BE2C (cell line): ENCODE measurements at regions not wholly inside any gene's neighbourhood (a gene's known extent, or its start where the extent isn't known, plus 50 kb on each side); places are given as distances from the start of the nearest gene placed in this dataset.

ENCODE experiments used
- DNase-seq: peaks from one replicate; pipeline ENCODE4 v3.0.0-alpha.2; 2020
- H3K27me3 ChIP-seq: fragments of 250-450 bp; sonication (Bioruptor Pico); 2 replicates; pipeline ENCODE4 v1.5.1; 2020; ENCODE audit warnings: mild to moderate bottlenecking
- H3K36me3 ChIP-seq: fragments of 250-450 bp; sonication (Bioruptor Pico); 2 replicates; pipeline ENCODE4 v1.5.1; 2020; ENCODE audit warnings: mild to moderate bottlenecking
- H3K4me1 ChIP-seq: fragments of 250-450 bp; sonication (Bioruptor Pico); 2 replicates; pipeline ENCODE4 v1.5.1; 2020
- H3K4me3 ChIP-seq: 2 replicates; pipeline ENCODE4 v1.5.1; 2011; ENCODE audit warnings: low read depth, low read length
- H3K9me3 ChIP-seq: fragments of 250-450 bp; sonication (Bioruptor Pico); 2 replicates; pipeline ENCODE4 v1.5.1; 2020
- TF ChIP-seq, protein P1 (sequence below): IDR thresholded peaks from 2 replicates; pipeline ENCODE4 v1.5.1; 2012; ENCODE audit warnings: mild to moderate bottlenecking, low read depth, low read length

DNA sequence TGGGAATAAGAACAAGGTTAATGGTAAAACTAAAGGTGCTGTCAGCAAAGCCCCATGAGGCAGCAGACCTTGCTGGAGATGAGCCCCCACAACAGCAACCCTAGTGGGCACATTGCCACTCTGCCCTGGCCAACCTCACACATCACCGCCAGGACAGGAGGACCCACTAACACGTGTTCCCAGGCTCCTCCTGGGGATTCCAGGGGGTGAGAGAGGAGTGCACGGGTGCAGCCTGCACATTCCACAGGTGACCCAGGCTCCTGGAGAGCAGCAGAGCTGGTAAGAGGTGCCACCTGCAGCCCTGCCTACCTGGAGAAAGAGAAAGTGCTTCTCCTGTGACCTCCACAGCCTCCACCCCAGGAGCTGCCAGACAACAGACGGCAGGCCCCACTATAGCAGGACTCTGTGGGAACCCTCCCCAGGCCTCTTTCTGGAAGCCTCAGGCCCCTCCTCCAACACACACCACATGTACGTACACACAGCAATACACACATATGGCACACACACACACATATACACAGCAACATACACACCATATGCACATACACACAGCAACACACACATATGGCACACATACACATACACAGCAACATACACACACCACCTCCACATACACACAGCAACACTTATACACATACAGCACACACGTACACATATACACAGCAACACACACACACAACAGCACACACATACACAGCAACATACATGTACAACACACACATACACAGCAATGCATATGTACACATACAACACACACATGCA is 187.1 kb downstream of the GLI2 start:
- no peak for DNase-seq
- H3K27me3 ChIP-seq = no peaks in the 10 kb centered on the region
- no peak overlapping the region for H3K4me3 ChIP-seq
- no peaks in the 10 kb centered on the region; the same call in 1 of the 2 replicates for H3K36me3 ChIP-seq
- H3K9me3 ChIP-seq = no peaks in the 10 kb centered on the region
- TF ChIP-seq, protein P1, sequence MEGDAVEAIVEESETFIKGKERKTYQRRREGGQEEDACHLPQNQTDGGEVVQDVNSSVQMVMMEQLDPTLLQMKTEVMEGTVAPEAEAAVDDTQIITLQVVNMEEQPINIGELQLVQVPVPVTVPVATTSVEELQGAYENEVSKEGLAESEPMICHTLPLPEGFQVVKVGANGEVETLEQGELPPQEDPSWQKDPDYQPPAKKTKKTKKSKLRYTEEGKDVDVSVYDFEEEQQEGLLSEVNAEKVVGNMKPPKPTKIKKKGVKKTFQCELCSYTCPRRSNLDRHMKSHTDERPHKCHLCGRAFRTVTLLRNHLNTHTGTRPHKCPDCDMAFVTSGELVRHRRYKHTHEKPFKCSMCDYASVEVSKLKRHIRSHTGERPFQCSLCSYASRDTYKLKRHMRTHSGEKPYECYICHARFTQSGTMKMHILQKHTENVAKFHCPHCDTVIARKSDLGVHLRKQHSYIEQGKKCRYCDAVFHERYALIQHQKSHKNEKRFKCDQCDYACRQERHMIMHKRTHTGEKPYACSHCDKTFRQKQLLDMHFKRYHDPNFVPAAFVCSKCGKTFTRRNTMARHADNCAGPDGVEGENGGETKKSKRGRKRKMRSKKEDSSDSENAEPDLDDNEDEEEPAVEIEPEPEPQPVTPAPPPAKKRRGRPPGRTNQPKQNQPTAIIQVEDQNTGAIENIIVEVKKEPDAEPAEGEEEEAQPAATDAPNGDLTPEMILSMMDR = no peak
- H3K4me1 ChIP-seq = no peaks in the 10 kb centered on the region

DNA sequence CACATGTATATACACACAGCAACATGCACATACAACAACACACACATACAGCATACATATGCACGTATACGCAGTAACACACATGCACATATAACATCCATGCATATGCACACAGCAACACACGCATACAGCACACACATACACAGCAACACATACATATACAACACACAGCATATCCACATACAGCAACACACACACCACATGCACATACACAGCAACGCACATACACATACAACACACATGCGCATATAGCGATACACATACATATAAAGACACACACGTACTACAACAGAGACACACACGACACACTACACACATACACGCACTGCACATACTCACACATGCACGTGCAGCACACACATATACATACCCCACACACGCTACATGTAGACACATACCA is 187.8 kb downstream of the GLI2 start:
- H3K36me3 ChIP-seq = no peaks in the 10 kb centered on the region; the same call in 1 of the 2 replicates
- no peaks in the 10 kb centered on the region for H3K27me3 ChIP-seq
- no peaks in the 10 kb centered on the region for H3K9me3 ChIP-seq
- H3K4me3 ChIP-seq = no peak overlapping the region
- no peaks in the 10 kb centered on the region for H3K4me1 ChIP-seq
- no peak for DNase-seq
- TF ChIP-seq, protein P1 = no peak

DNA sequence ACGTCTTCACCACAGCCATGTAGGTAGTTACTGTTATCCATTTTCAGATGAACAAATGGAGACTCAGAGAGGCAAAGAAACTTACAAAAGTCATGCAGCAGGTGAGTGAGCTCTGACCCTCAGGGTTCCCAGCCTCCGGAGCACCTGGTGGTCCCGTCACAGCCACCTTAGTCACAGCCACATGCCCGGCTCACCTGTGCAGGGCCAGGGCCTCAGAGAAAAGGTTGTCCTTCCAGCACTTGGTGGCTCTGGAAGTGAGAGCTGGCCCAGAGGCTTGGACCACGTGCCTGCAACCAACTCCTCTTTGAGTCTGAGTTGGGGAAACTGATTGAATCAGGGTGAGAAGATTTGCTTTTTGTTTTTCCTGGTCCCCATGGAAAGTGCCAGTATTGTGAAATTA is 189.3 kb downstream of the GLI2 start:
- Histone ChIP-seq H3K9me3 (no peaks in the 10 kb centered on the region), H3K36me3 (no peaks in the 10 kb centered on the region; the same call in 1 of the 2 replicates), H3K27me3 (no peaks in the 10 kb centered on the region), H3K4me1 (no peaks in the 10 kb centered on the region), H3K4me3 (no peak overlapping the region)
- DNase-seq = no peak
- TF ChIP-seq, protein P1 = no peak

DNA sequence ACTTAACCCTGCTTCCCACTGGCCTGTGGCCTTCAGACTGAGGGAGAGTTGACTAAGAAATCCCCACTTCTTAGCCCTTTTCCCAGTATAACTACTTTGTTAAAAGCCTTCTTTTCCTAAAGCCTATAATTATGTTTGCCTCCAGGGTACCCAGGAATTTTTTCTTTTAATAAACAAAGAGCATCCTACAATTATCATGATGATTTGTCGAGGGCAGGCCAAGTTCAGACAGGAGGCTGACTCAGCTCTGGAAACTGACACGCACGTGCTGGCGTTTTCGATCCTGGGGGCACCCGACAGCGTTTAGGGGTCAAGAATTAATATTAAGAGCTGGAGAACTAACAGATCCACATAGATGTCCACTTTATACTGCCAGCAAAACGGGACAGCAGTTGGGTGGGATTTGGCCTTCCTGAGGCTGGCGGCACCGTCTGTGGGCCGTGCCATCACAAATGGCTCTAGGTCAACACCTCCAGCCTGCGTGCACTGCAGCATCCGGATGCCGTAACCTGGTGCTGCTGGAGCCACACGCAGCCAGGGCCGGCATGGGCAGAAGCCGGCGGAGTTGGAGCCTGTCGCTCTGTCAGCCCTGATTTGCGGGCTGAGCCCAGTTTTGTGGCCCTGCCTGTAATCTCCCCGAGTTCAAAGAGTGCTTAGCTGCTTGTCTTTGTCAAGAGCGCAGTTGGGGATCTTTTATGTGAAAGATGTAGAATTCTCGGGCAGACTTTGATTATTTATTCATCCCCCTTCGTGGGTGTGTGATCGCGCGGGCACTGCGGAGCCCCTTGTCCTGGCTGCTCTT is 191.0 kb downstream of the GLI2 start:
- Histone ChIP-seq H3K9me3 (no peaks in the 10 kb centered on the region), H3K4me1 (no peaks in the 10 kb centered on the region), H3K27me3 (no peaks in the 10 kb centered on the region), H3K36me3 (no peaks in the 10 kb centered on the region; the same call in 1 of the 2 replicates), H3K4me3 (no peak overlapping the region)
- TF ChIP-seq, protein P1 = no peak
- DNase-seq = no peak

DNA sequence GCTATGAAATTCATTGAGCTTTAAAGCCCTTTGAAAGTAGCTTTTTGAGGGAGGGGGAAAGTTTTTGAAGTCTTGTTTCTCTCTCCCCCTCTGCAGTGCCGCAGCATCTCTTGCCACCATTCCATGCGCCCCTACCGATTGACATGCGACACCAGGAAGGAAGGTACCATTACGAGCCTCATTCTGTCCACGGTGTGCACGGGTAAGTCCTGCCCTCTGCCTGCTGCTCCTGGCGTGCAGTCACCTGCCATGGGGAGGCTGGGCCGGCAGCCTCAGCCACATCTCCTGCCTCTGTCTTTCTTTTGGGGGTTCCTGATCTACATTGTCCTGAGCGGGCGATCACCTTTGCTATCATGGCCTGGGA is 191.6 kb downstream of the GLI2 start:
- no peak for DNase-seq

More for the DNA sequence above, 191.6 kb downstream of the GLI2 start:
- Histone ChIP-seq H3K9me3 (no peaks in the 10 kb centered on the region), H3K4me3 (no peak overlapping the region), H3K4me1 (no peaks in the 10 kb centered on the region), H3K36me3 (no peaks in the 10 kb centered on the region; the same call in 1 of the 2 replicates), H3K27me3 (no peaks in the 10 kb centered on the region)
- TF ChIP-seq, protein P1 = no peak
